ENCODE measurements at regions not wholly inside any gene's neighbourhood (a gene's known extent, or its start where the extent isn't known, plus 50 kb on each side); places are given as distances from the start of the nearest gene placed in this dataset.

DNA sequence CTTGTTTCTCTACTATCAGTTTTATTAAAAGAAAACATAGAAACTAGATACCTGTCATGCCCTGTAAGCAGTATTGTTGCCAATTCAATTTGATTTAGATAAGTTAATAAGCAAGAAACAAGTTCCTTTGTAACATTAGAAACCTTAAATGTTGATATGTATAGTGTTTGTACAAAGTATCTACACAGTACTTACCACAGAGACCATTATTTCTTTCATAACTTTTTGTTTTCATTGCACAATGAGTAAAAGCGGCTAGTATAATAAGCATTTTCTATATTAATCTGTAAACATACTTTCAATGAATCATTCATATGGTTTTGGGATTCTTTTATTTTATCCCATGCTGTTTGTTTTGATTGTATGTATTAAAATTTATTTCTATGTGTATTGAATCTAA is 305.1 kb downstream of the TTC6 start:
- TF ChIP-seq, protein P1, sequence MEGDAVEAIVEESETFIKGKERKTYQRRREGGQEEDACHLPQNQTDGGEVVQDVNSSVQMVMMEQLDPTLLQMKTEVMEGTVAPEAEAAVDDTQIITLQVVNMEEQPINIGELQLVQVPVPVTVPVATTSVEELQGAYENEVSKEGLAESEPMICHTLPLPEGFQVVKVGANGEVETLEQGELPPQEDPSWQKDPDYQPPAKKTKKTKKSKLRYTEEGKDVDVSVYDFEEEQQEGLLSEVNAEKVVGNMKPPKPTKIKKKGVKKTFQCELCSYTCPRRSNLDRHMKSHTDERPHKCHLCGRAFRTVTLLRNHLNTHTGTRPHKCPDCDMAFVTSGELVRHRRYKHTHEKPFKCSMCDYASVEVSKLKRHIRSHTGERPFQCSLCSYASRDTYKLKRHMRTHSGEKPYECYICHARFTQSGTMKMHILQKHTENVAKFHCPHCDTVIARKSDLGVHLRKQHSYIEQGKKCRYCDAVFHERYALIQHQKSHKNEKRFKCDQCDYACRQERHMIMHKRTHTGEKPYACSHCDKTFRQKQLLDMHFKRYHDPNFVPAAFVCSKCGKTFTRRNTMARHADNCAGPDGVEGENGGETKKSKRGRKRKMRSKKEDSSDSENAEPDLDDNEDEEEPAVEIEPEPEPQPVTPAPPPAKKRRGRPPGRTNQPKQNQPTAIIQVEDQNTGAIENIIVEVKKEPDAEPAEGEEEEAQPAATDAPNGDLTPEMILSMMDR (IDR thresholded peaks at IDR 0.05; ENCODE audit: extremely low read depth in 1 of 2, insufficient read depth in 1 of 2, low read depth in 1 of 2, low read length in 2 of 2): no peak
- no peak for TF ChIP-seq EZH2 (IDR thresholded peaks at IDR 0.05; ENCODE audit: borderline replicate concordance, low read depth, low read length, severe bottlenecking)
- TF ChIP-seq MYC (IDR thresholded peaks at IDR 0.05; ENCODE audit: low read depth, low read length): no peak
- no peak for TF ChIP-seq POLR2AphosphoS5 (IDR thresholded peaks at IDR 0.05; ENCODE audit: insufficient read depth, low read depth, low read length)
- no peak for TF ChIP-seq POLR2A (IDR thresholded peaks at IDR 0.05; ENCODE audit: low read depth, low read length)
